Colonic mucosa (tissue), 4 donors: ENCODE measurements at regions not wholly inside any gene's neighbourhood (a gene's known extent, or its start where the extent isn't known, plus 50 kb on each side); places are given as distances from the start of the nearest gene placed in this dataset.
A peak's percentile ranks its signal among the peaks of the same experiment; 100 is the strongest.

Experiments
- DNase-seq: peaks from one replicate; pipeline ENCODE4 v3.0.0-alpha.2; 2020
- H3K27ac ChIP-seq: fragments of 200-600 bp; one replicate; pipeline ENCODE4 v1.8.0; 2021
- H3K27me3 ChIP-seq: fragments of 200-600 bp; one replicate; pipeline ENCODE4 v1.8.0; 2021
- H3K36me3 ChIP-seq: fragments of 200-600 bp; one replicate; pipeline ENCODE4 v1.8.0; 2021
- H3K4me1 ChIP-seq: fragments of 200-600 bp; one replicate; pipeline ENCODE4 v1.8.0; 2021; ENCODE audit warnings: mild to moderate bottlenecking
- H3K4me3 ChIP-seq: fragments of 200-600 bp; one replicate; pipeline ENCODE4 v1.8.0; 2021
- H3K9ac ChIP-seq, 2 donors: one replicate each; pipeline ENCODE4 v1.7.0; 2013; ENCODE audit warnings: control low read depth in 2 of 2, low read depth in 2 of 2, low read length in 2 of 2
- H3K9me3 ChIP-seq: fragments of 200-600 bp; one replicate; pipeline ENCODE4 v1.8.0; 2021
- intact Hi-C: fragments of 100-400 bp; cut with DNase I; formaldehyde crosslinking; loops from one replicate; pipeline ENCODE4 v1.14.1; 2022
- TF ChIP-seq, protein P1 (sequence below): fragments of 200-600 bp; IDR thresholded peaks from one replicate; pipeline ENCODE4 v1.8.0; 2022; ENCODE audit warnings: antibody characterized with exemption, mild to moderate bottlenecking
- donor health status: healthy.
- donor health status: DM: no; HTN: no; CAD: no.
- donor health status: DM: no; HTN: no; CAD: no.

DNA sequence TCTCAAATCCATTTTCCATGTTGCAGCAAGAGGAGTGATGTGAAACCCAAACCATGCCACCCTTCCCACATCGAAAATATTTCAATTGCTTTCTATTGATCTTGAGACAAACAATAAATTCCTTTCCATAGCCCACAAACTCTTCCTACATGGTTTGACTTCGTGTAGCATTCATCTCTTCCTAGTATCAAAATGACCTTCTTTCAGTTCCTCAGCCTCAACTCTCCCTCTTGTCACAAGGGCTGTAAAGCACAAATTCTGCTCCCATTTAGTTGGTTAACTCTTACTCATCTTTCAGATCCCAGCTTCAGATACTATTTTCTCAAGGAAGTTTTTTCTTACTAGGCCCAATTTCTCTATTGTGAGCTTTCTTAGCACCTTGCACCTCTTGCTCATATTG is 99.0 kb downstream of the ZNF281 start:
- Histone ChIP-seq H3K27ac (no peak overlapping the region), H3K9ac (no peak overlapping the region), H3K4me3 (no peak overlapping the region), H3K4me1 (no peaks in the 10 kb centered on the region), H3K27me3 (no peaks in the 10 kb centered on the region), H3K9me3 (no peaks in the 10 kb centered on the region), H3K36me3 (no peaks in the 10 kb centered on the region)
- intact Hi-C loops: no loop called here
- TF ChIP-seq, protein P1, sequence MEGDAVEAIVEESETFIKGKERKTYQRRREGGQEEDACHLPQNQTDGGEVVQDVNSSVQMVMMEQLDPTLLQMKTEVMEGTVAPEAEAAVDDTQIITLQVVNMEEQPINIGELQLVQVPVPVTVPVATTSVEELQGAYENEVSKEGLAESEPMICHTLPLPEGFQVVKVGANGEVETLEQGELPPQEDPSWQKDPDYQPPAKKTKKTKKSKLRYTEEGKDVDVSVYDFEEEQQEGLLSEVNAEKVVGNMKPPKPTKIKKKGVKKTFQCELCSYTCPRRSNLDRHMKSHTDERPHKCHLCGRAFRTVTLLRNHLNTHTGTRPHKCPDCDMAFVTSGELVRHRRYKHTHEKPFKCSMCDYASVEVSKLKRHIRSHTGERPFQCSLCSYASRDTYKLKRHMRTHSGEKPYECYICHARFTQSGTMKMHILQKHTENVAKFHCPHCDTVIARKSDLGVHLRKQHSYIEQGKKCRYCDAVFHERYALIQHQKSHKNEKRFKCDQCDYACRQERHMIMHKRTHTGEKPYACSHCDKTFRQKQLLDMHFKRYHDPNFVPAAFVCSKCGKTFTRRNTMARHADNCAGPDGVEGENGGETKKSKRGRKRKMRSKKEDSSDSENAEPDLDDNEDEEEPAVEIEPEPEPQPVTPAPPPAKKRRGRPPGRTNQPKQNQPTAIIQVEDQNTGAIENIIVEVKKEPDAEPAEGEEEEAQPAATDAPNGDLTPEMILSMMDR: no peak
- no peak for DNase-seq

DNA sequence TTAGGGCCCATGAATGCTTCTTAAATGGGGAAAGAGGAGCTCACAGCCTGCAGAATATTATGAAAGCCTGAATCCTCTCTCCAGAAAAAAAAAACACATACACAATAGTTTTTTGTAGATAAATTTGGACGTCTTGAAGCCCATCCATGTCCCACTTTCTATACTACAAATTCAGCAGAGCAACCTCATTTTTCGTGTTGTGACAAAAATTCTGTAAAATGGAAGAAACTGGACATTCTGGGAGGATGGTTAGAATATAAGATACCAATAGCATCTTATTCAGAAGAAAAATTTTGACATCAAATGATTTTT is 102.1 kb downstream of the ZNF281 start:
- Histone ChIP-seq H3K27me3 (no peaks in the 10 kb centered on the region), H3K27ac (no peak overlapping the region), H3K9ac (no peak overlapping the region), H3K36me3 (no peaks in the 10 kb centered on the region), H3K4me3 (no peak overlapping the region), H3K9me3 (no peaks in the 10 kb centered on the region), H3K4me1 (no peaks in the 10 kb centered on the region)
- intact Hi-C loops: loop anchor here (10.0 kb wide), 1 partner anchor 623 kb away; no protein-coding TSS in a partner anchor
- DNase-seq: no peak
- TF ChIP-seq, protein P1: no peak

DNA sequence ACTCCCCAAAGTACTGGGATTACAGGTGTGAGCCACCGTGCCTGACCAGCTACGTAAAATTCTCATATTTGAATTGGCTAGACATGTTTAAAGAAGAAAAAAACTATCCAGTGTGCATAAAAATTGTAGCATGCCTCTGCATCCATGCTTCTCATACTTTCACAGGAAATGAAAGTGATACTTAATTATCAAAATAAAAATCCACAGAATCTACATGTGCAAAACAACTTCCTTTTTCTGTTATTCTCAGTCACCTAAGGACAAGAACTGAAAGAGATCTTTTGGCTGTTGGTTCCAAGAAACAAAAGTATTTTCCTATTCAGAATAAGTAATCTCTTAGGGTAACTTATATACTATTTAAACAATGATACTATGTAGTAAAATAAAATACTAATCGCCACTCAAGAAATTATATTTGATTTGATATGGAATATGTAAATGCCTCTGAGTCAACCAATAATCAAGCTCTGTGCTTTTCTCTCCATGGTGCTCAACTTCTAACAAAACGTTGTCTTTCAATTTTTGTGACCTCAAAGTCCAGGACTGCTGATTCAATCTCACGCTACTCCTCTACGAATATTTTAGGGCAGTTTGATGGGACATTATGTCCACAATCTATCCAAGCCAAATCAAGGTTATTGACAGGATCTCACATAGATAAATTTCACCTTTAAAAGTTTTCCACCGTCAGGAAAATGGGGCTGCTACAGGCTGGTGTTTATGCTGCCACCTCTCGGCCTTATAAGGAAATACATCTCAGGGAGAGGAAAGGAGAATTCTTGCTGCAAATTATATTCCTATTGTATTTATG is 102.7 kb downstream of the ZNF281 start:
- Histone ChIP-seq H3K27me3 (no peaks in the 10 kb centered on the region), H3K36me3 (no peaks in the 10 kb centered on the region), H3K9ac (no peak overlapping the region), H3K9me3 (no peaks in the 10 kb centered on the region), H3K27ac (no peak overlapping the region), H3K4me1 (no peaks in the 10 kb centered on the region), H3K4me3 (no peak overlapping the region)
- TF ChIP-seq, protein P1: peak; percentile 86
- intact Hi-C loops: loop anchor here (10.0 kb wide), 1 partner anchor 622 kb away; no protein-coding TSS in a partner anchor
- DNase-seq: no peak

DNA sequence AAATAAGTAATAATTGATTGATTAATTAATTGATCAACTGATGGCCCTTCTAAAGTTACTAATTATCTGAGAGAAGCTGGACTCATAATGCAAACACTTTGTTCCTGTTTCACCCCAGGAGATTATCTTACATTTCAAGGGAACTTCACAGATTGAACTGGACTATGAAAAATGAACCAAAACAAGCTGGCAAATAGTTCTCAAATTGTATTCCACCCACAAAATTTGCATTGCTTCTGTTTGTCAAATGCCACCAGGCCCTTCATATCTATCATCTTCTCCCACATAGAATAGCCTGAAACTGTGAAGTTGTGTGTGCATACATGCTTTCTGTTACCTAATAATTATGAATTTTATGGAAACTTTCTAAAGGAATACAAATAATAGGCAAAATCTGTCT is 104.0 kb downstream of the ZNF281 start:
- Histone ChIP-seq H3K9ac (no peak overlapping the region), H3K36me3 (no peaks in the 10 kb centered on the region), H3K27me3 (no peaks in the 10 kb centered on the region), H3K9me3 (no peaks in the 10 kb centered on the region), H3K4me1 (no peaks in the 10 kb centered on the region), H3K4me3 (no peak overlapping the region), H3K27ac (no peak overlapping the region)
- no peak for DNase-seq
- TF ChIP-seq, protein P1: no peak
- intact Hi-C loops: loop anchor here (10.0 kb wide), 1 partner anchor 621 kb away; no protein-coding TSS in a partner anchor

DNA sequence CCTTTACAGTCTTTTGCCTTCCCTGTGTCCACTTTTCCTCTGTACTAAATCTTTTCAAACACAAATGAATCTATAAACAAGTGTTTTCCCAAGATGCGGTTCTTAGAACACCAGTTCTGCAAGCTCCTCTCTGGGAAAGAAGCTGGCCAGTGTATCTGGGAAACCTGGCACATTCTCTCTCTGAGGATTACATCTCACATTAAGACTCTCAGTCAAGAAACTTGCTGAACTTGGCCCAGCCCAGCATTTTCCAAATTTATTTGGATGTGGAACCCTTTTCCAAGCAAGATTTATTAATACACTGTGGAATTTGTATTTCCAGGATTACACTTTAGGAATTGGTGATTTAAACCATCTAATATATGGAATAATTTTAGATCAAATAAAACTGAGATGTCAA is 105.7 kb downstream of the ZNF281 start:
- DNase-seq: no peak
- Histone ChIP-seq H3K27ac (no peak overlapping the region), H3K4me3 (no peak overlapping the region), H3K4me1 (no peaks in the 10 kb centered on the region), H3K9me3 (no peaks in the 10 kb centered on the region), H3K9ac (no peak overlapping the region), H3K36me3 (no peaks in the 10 kb centered on the region), H3K27me3 (no peaks in the 10 kb centered on the region)
- intact Hi-C loops: loop anchor here (10.0 kb wide), 1 partner anchor 619 kb away; no protein-coding TSS in a partner anchor
- TF ChIP-seq, protein P1: no peak
